ENCODE measurements at regions not wholly inside any gene's neighbourhood (a gene's known extent, or its start where the extent isn't known, plus 50 kb on each side); places are given as distances from the start of the nearest gene placed in this dataset.
"Not testable (repeated sequence)": the region's sequence is repeated elsewhere in the genome, so short reads cannot be mapped to it uniquely, and the experiment has no call there.

GRCh38 chr5:37207-37606 is 54.8 kb upstream of the PLEKHG4B start:
- TF ChIP-seq POLR2AphosphoS5, CTCF, POLR2A, EP300 (IDR thresholded peaks at IDR 0.05): not testable (repeated sequence)

Data from stomach (tissue), 4 donors.